Panc1 (cell line): ENCODE measurements at regions not wholly inside any gene's neighbourhood (a gene's known extent, or its start where the extent isn't known, plus 50 kb on each side); places are given as distances from the start of the nearest gene placed in this dataset.

Experiments
- ATAC-seq: fragments of 200-7000 bp; cut with Tn5 transposase; 2 replicates; pipeline ENCODE4 v1.9.1; 2020; ENCODE audit warnings: mild to moderate bottlenecking, moderate library complexity
- BruUV-seq: library from RNA; stranded (reverse); fragments of 400-500 nt; replicated peaks from 2 replicates; lab custom pipeline; 2021; lab: Mats Ljungman, UMichigan
- CTCF ChIA-PET: fragments of 300-600 bp; sonication (Branson Sonifier 250); formaldehyde crosslinking; loops from one replicate; lab custom pipeline; 2022; ENCODE audit warnings: antibody characterized with exemption; lab: Charles Lee
- POLR2A ChIA-PET: fragments of 300-600 bp; sonication (Branson Sonifier 250); formaldehyde crosslinking; loops from one replicate; lab custom pipeline; 2022; ENCODE audit warnings: antibody characterized with exemption; lab: Charles Lee
- DNase-seq: peaks from one replicate; pipeline ENCODE4 v3.0.0-alpha.2; 2010; ENCODE audit warnings: low read depth, low spot score
- H3K27ac ChIP-seq: 2 replicates; pipeline ENCODE4 v1.5.1; 2011; ENCODE audit warnings: mild to moderate bottlenecking, low read length, inconsistent platforms
- H3K27me3 ChIP-seq: fragments of 200-500 bp; sonication (Bioruptor generic); 2 replicates; pipeline ENCODE4 v1.6.0; 2014; ENCODE audit warnings: low read length, inconsistent platforms; ENCODE audit not compliant: control insufficient read depth, insufficient read depth
- H3K36me3 ChIP-seq: fragments of 200-500 bp; sonication (Bioruptor generic); 2 replicates; pipeline ENCODE4 v1.5.1; 2014; ENCODE audit warnings: inconsistent platforms, mild to moderate bottlenecking, low read length, moderate library complexity; ENCODE audit not compliant: control insufficient read depth, insufficient read depth
- H3K4me1 ChIP-seq: 2 replicates; pipeline ENCODE4 v1.5.1; 2011; ENCODE audit warnings: inconsistent platforms, mild to moderate bottlenecking, low read length, moderate library complexity; ENCODE audit not compliant: control insufficient read depth, insufficient read depth
- H3K4me3 ChIP-seq, 2 experiments: 2 replicates each; pipeline ENCODE4 v1.5.1; 2011 to 2012; ENCODE audit warnings: low read depth in 2 of 2, low read length in 2 of 2, mild to moderate bottlenecking in 2 of 2, inconsistent platforms in 1 of 2, moderate library complexity in 1 of 2
- H3K9me3 ChIP-seq: fragments of 200-500 bp; sonication (Bioruptor generic); 2 replicates; pipeline ENCODE4 v1.5.1; 2014; ENCODE audit warnings: low read depth, mild to moderate bottlenecking, inconsistent platforms, low read length, moderate library complexity; ENCODE audit not compliant: control insufficient read depth, insufficient read depth
- CTCF ChIP-seq: fragments of 450-650 bp; IDR thresholded peaks from 2 replicates; pipeline ENCODE4 v1.5.1; 2017; ENCODE audit warnings: mild to moderate bottlenecking
- POLR2AphosphoS5 ChIP-seq: IDR thresholded peaks from 2 replicates; pipeline ENCODE4 v1.6.1; 2012; ENCODE audit warnings: mild to moderate bottlenecking, low read depth, low read length, moderate library complexity
- SIN3A ChIP-seq: IDR thresholded peaks from 2 replicates; pipeline ENCODE4 v1.6.1; 2012; ENCODE audit warnings: low read depth, mild to moderate bottlenecking, low read length, moderate library complexity, borderline replicate concordance; ENCODE audit not compliant: insufficient read depth
- TCF7L2 ChIP-seq: IDR thresholded peaks from 2 replicates; pipeline ENCODE4 v1.6.1; 2011; ENCODE audit warnings: mild to moderate bottlenecking, low read depth, low read length, inconsistent platforms
- in situ Hi-C: cut with HindIII; loops from 2 replicates; pipeline ENCODE4 v1.10.0; 2016; ENCODE audit warnings: low sequenced_read_pairs, low pct_unique_long_range_greater_than_20kb
- intact Hi-C: fragments of 100-400 bp; cut with micrococcal nuclease; formaldehyde crosslinking; loops from one replicate; pipeline ENCODE4 v1.10.0; 2022; ENCODE audit not compliant: unreplicated experiment
- TF ChIP-seq, protein P1 (sequence below), 2 experiments: IDR thresholded peaks; 2 replicates each; pipeline ENCODE4 v1.6.1; 2011 to 2012; ENCODE audit warnings: low read depth in 2 of 2, control low read depth in 1 of 2, low read length in 1 of 2, mild to moderate bottlenecking in 1 of 2, moderate library complexity in 1 of 2; ENCODE audit not compliant: insufficient read depth in 1 of 2

GRCh38 chr14:34012978-34013720 is 62.3 kb upstream of the EGLN3 start:
- TF ChIP-seq TCF7L2 = no peak
- no peak for TF ChIP-seq CTCF
- no peak for TF ChIP-seq POLR2AphosphoS5
- no peak for TF ChIP-seq SIN3A
- TF ChIP-seq, protein P1, sequence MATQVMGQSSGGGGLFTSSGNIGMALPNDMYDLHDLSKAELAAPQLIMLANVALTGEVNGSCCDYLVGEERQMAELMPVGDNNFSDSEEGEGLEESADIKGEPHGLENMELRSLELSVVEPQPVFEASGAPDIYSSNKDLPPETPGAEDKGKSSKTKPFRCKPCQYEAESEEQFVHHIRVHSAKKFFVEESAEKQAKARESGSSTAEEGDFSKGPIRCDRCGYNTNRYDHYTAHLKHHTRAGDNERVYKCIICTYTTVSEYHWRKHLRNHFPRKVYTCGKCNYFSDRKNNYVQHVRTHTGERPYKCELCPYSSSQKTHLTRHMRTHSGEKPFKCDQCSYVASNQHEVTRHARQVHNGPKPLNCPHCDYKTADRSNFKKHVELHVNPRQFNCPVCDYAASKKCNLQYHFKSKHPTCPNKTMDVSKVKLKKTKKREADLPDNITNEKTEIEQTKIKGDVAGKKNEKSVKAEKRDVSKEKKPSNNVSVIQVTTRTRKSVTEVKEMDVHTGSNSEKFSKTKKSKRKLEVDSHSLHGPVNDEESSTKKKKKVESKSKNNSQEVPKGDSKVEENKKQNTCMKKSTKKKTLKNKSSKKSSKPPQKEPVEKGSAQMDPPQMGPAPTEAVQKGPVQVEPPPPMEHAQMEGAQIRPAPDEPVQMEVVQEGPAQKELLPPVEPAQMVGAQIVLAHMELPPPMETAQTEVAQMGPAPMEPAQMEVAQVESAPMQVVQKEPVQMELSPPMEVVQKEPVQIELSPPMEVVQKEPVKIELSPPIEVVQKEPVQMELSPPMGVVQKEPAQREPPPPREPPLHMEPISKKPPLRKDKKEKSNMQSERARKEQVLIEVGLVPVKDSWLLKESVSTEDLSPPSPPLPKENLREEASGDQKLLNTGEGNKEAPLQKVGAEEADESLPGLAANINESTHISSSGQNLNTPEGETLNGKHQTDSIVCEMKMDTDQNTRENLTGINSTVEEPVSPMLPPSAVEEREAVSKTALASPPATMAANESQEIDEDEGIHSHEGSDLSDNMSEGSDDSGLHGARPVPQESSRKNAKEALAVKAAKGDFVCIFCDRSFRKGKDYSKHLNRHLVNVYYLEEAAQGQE (IDR thresholded peaks at IDR 0.05; ENCODE audit: insufficient read depth in 1 of 2, low read depth in 2 of 2, low read length in 1 of 2) = no peak
- in situ Hi-C loops = no loop called here
- CTCF ChIA-PET = interaction anchor here (0.7 kb wide), 1 partner anchor 294 kb away, joined by 3 read pairs; no protein-coding TSS in a partner anchor

DNA sequence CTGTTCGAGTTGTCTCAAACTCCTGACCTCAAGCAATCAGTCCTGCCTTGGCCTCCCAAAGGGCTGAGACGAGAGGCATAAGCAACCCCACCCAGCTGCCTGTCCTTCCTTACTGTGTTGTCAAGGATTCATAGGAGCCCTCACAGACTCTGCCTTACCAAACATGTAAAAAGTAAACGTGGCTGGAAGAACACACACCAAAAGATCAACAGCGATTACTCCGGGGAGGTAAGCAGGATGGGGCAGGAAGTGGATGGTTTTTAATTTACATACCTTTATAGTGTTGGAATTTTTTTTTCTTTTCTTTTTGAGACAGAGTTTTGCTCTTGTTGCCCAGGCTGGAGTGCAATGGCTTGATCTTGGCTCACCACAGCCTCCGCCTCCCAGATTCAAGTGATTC is 61.5 kb upstream of the EGLN3 start:
- in situ Hi-C loops = no loop called here
- H3K36me3 ChIP-seq = no peaks in the 10 kb centered on the region
- no peak for TF ChIP-seq POLR2AphosphoS5
- no peak for TF ChIP-seq TCF7L2
- TF ChIP-seq, protein P1 (IDR thresholded peaks at IDR 0.05; ENCODE audit: insufficient read depth in 1 of 2, low read depth in 2 of 2, low read length in 1 of 2) = no peak
- TF ChIP-seq CTCF = no peak
- no peak for TF ChIP-seq SIN3A
- no peak for DNase-seq
- H3K27me3 ChIP-seq = no peaks in the 10 kb centered on the region
- ATAC-seq = no peak
- CTCF ChIA-PET = no interaction called here
- intact Hi-C loops = no loop called here
- POLR2A ChIA-PET = no interaction called here
- no peaks in the 10 kb centered on the region for H3K9me3 ChIP-seq
- no peak overlapping the region for H3K27ac ChIP-seq
- no peak overlapping the region for H3K4me3 ChIP-seq
- H3K4me1 ChIP-seq = no peaks in the 10 kb centered on the region
- no TSS peak for BruUV-seq

More at GRCh38 chr14:34012978-34013720, 62.3 kb upstream of the EGLN3 start:
- no TSS peak for BruUV-seq
- Histone ChIP-seq H3K27me3 (no peaks in the 10 kb centered on the region), H3K4me3 (no peak overlapping the region), H3K9me3 (no peaks in the 10 kb centered on the region), H3K36me3 (no peaks in the 10 kb centered on the region), H3K27ac (no peak overlapping the region), H3K4me1 (no peaks in the 10 kb centered on the region)
- POLR2A ChIA-PET = no interaction called here
- no peak for ATAC-seq
- intact Hi-C loops = no loop called here
- DNase-seq = no peak
